GM06990 (cell line): ENCODE measurements at regions not wholly inside any gene's neighbourhood (a gene's known extent, or its start where the extent isn't known, plus 50 kb on each side); places are given as distances from the start of the nearest gene placed in this dataset.
"Not testable (repeated sequence)": the region's sequence is repeated elsewhere in the genome, so short reads cannot be mapped to it uniquely, and the experiment has no call there.

Experiments used
- DNase-seq: peaks from one replicate; pipeline ENCODE4 v3.0.0-alpha.2; 2011; ENCODE audit not compliant: insufficient read length; ENCODE audit errors: extremely low read depth
- H3K27me3 ChIP-seq: replicated peaks from 2 replicates; pipeline ENCODE4 v1.6.0; 2011; ENCODE audit warnings: low read length; ENCODE audit not compliant: control insufficient read depth, insufficient read depth
- H3K36me3 ChIP-seq: 2 replicates; pipeline ENCODE4 v1.5.1; 2011; ENCODE audit warnings: low read length; ENCODE audit not compliant: control insufficient read depth, insufficient read depth
- H3K4me3 ChIP-seq: replicated peaks from 2 replicates; pipeline ENCODE4 v1.5.1; 2011; ENCODE audit warnings: low read depth, mild to moderate bottlenecking, control low read depth, low read length
- TF ChIP-seq, protein P1 (sequence below): IDR thresholded peaks from 2 replicates; pipeline ENCODE4 v1.5.1; 2011; ENCODE audit warnings: low read length, control low read depth, mild to moderate bottlenecking, inconsistent platforms; ENCODE audit not compliant: insufficient read depth, poor library complexity, severe bottlenecking

DNA sequence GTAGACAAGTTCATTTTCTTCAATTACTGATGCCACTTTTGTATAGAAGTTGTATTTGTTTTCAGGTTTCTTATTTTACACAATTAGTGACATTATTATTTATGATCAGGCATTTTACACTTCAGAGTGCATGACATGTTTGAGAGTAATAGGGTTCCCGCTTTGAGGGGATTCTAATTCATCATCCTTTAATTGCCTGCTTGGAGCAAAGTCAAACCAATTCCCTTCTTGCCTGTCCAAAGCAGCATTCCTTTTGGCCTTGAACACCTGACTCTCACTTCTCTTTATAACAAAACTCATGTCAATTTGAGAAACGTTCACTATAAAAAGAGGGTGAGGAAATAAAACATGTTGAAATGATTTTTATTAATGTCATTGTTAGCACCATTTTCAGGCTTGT is 1149.4 kb downstream of the NXPH1 start:
- Histone ChIP-seq H3K27me3 (no peaks in the 10 kb centered on the region), H3K36me3 (no peaks in the 10 kb centered on the region), H3K4me3 (no peak overlapping the region)
- DNase-seq = no peak
- TF ChIP-seq, protein P1, sequence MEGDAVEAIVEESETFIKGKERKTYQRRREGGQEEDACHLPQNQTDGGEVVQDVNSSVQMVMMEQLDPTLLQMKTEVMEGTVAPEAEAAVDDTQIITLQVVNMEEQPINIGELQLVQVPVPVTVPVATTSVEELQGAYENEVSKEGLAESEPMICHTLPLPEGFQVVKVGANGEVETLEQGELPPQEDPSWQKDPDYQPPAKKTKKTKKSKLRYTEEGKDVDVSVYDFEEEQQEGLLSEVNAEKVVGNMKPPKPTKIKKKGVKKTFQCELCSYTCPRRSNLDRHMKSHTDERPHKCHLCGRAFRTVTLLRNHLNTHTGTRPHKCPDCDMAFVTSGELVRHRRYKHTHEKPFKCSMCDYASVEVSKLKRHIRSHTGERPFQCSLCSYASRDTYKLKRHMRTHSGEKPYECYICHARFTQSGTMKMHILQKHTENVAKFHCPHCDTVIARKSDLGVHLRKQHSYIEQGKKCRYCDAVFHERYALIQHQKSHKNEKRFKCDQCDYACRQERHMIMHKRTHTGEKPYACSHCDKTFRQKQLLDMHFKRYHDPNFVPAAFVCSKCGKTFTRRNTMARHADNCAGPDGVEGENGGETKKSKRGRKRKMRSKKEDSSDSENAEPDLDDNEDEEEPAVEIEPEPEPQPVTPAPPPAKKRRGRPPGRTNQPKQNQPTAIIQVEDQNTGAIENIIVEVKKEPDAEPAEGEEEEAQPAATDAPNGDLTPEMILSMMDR = no peak

DNA sequence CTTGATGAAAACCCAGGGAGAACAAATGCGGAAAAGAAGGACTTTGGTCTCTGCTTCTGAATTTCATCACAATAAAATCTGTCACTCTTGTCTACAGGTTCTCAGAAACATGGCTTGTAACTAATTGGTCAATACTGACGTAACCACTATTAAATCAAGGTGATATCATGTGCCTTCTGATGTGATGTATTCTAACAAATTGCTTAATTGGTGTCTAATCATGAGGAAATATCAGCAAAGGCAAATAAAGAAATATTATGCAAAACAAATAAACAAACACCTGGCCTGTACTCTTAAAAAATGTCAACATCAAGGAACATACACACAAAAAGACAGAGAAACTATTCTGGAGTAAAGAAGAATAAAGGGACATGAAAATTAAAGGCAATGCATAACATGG is 1165.0 kb downstream of the NXPH1 start:
- no peaks in the 10 kb centered on the region for H3K27me3 ChIP-seq
- no peak overlapping the region for H3K4me3 ChIP-seq
- TF ChIP-seq, protein P1 = no peak
- DNase-seq = no peak
- H3K36me3 ChIP-seq = no peaks in the 10 kb centered on the region

DNA sequence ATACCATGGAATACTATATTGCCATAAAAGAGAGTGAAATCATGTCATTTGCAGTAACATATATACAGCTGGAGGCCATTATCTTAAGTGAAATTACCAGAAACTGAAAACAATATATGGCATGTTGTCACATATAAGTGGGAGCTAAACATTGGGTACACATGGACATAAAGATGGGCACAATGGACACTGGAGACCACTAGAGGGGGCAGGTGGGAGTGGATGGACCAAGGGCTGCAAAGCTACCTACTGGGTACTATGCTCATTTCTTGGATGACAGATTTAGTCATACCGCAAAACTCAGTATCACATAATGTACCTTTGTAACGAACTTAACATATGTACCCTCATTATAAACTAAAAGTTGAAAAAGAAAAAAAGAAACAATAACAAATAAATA is 1167.6 kb downstream of the NXPH1 start:
- H3K4me3 ChIP-seq = no peak overlapping the region
- no peak for DNase-seq
- H3K27me3 ChIP-seq = no peaks in the 10 kb centered on the region
- TF ChIP-seq, protein P1 = no peak
- no peaks in the 10 kb centered on the region for H3K36me3 ChIP-seq

DNA sequence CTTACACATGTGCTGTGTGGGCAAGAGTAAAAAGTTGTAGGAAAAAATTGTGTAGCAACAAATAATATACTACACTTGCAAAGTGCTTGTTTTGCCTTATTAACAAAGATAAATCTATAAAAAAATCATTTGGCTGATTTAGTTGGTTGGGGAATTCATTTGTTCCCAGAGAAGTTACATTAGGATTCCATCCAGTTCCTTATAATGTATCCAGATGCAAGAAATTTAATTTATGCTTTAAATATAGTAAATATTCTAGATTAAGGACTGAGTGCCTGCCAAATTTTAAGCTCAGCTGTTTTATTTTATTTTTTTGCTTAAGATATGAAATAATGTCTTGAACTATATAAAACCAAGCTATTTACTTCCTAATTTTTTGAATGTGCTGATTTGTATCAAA is 1169.9 kb downstream of the NXPH1 start:
- TF ChIP-seq, protein P1 = no peak
- Histone ChIP-seq H3K4me3 (no peak overlapping the region), H3K36me3 (no peaks in the 10 kb centered on the region), H3K27me3 (no peaks in the 10 kb centered on the region)
- no peak for DNase-seq

DNA sequence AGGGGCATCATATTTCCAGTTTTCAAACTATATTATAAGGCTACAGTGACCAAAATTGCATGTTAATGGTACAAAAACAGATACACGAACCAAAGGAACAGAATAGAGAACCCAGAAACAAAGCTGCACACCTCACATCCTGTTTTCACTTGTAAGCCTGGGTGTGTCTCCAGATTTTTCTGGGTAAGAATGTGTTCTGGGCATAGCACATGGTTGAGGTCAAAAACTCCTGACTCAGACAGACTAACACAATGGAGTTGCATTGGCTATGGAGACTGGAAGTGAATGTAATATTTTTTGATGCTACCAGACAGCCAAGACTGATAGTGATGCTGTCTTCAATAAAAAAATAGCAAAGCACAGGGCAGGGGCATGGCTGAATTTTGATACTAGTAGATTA is 1175.2 kb downstream of the NXPH1 start:
- TF ChIP-seq, protein P1 = no peak
- DNase-seq = no peak
- no peaks in the 10 kb centered on the region for H3K27me3 ChIP-seq
- no peak overlapping the region for H3K4me3 ChIP-seq
- no peaks in the 10 kb centered on the region for H3K36me3 ChIP-seq

DNA sequence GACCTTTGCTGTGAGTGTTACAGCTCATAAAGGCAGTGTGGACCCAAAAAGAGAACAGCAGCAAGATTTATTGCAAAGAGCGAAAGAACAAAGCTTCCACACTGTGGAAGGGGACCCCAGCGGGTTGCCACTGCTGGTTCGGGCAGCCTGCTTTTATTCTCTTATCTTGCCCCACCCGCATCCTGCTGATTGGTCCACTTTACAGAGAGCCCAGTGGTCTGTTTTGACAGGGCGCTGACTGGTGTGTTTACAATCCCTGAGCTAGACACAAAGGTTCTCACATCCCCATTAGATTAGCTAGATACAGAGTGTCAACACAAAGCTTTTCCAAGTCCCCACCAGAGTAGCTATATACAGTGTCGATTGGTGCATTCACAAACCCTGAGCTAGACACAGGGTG is 1187.5 kb downstream of the NXPH1 start:
- H3K27me3 ChIP-seq, H3K4me3 ChIP-seq, H3K36me3 ChIP-seq, DNase-seq: not testable (repeated sequence)

DNA sequence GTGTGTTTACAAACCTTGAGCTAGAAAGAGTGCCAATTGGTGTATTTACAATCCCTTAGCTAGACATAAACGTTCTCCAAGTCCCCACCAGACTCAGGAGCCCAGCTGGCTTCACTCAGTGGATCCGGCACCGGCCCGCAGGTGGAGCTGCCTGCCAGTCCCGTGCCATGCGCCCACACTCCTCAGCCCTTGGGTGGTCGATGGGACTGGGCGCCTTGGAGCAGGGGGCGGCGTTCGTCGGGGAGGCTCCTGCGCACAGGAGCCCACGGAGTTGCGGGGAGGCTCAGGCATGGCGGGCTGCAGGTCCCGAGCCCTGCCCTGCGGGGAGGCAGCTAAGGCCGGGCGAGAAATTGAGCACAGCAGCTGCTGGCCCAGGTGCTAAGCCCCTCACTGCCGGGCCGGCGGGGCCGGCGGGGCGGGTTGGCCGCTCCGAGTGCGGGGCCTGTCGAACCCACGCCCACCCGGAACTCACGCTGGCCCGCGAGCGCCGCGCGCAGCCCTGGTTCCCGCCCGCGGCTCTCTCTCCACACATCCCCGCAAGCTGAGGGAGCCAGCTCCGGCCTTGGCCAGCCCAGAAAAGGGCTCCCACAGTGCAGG is 1188.0 kb downstream of the NXPH1 start:
- DNase-seq, H3K36me3 ChIP-seq, H3K27me3 ChIP-seq, H3K4me3 ChIP-seq: not testable (repeated sequence)
